NCI-H82 (cell line): ENCODE measurements at regions not wholly inside any gene's neighbourhood (a gene's known extent, or its start where the extent isn't known, plus 50 kb on each side); places are given as distances from the start of the nearest gene placed in this dataset.

Experiments used
- DNase-seq: peaks from one replicate; lab custom pipeline; 2025; lab: John Stamatoyannopoulos, UW

DNA sequence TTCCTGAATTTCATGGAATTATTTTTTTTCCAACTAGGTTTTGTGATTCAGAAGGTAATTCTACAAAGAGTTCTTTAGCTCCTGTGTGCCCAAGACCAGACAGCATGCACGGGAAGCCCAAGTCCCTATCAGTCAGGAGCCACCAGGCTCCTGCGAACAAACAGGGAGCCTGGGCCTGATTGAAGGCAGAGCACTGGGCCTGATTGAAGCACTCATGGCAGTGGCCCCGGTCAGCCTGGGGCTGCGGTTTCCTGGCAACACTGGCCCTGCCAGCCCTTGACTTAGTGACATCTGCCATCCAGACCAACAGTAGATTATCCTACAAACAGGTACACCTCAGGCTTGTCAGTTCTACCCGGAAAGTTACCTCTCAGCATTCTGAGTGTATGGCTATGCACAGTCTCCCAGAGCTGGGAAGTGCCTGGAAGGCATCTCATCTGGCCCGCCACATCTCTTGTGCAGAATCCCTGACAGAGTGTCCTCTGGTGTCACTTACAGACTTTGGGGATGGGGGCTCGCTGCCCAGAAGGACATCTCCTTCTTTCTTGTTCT lies 133.8 kb downstream of the VEGFA start:
- no peak for DNase-seq

DNA sequence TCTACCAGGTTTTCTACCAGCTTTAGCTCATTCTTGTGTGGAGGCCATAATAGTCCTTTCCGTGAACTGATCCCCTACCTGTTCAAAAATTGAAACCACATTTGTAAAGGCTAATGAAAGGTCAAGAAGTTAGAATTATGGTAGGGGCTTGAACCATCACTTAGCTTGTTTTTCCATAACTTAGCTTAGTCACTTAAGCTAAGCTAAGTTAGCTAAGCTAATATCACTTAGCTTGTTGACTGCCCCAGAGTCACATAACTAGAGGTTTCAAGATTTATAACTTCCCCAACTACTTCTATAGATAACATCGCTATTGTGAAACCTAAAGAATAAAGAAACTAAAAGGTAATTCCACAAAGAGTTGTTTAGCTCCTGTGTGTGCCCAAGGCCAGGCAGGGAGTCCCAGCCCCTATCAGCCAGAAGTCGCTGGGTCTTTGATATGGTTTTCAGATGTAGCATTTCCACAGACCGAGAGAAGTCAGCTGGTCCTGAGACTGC lies 131.8 kb downstream of the VEGFA start:
- DNase-seq, result no peak

DNA sequence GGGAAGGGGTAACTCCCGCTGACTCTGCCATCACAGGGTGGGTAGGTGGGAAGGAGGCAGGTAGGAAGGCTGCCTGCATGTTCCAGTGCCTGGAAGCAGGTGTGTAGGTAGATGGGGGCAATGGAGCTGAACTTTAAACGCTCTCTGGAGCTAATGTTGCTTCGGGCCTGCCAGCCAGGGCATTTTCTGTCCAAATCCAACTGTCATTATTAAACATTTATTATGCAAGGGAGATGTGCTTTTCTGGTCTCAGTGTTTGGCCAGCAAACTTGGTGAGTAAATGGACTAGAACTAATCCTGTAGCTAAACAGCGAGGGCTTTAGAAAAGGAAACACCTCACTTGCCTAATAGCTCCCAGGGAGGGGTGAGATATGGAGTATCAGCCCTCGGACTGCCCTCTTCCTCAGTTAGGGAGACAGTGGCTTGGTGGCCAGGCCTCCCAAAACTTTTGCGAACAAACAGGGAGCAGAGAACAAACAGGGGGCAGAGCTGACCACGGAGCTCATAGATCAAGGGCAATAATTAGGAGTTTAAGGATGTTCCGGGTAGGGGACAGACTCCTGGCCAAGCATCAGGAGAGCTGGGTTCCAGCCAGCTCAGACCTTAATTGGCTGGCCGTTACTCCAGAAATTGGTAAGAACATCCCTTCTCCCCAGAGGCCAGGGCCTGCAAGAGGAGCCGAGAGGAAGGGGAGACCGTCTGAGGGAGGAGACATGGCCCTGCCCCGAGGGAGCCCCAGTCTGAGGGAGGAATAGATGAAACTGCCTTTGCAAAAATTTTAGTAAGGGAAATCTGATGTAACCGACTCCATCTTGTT lies 131.1 kb downstream of the VEGFA start:
- DNase-seq, result peak; percentile 59

DNA sequence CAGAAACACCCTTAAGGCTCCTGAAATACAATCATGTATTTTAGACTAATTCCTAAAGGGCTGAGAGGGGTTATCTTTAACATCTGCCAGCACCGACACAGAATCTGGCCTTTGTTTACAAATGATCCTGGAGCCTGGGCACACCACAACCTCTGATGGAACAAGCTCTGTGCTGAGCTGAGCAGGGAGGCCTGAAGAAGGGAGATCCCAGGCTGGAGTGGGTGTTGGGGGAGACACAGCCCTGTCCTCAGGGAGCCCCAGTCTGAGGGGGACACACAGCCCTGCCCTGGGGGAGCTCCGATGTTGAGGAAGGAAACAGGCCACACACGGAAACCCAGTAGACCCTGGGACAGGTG lies 130.5 kb downstream of the VEGFA start:
- peak; percentile 58 for DNase-seq

DNA sequence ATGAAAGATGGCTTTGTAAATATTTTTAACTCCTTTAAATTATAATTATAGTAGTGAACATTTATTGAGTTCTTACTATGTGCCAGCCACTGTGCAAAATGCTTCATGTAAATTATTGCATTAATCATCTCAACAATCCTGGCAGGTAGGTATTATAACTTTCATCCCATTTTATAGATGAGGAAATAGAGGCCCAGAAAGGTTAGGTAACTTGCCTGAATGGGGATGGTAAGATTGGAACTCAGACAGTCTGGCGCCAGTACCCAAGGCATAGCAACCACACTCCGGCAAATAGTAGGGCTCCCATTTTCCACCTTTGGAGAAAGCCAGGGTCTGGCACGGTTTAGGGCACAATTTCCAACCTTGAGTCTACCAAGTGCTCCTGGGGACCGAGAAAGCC lies 129.8 kb downstream of the VEGFA start:
- no peak for DNase-seq

DNA sequence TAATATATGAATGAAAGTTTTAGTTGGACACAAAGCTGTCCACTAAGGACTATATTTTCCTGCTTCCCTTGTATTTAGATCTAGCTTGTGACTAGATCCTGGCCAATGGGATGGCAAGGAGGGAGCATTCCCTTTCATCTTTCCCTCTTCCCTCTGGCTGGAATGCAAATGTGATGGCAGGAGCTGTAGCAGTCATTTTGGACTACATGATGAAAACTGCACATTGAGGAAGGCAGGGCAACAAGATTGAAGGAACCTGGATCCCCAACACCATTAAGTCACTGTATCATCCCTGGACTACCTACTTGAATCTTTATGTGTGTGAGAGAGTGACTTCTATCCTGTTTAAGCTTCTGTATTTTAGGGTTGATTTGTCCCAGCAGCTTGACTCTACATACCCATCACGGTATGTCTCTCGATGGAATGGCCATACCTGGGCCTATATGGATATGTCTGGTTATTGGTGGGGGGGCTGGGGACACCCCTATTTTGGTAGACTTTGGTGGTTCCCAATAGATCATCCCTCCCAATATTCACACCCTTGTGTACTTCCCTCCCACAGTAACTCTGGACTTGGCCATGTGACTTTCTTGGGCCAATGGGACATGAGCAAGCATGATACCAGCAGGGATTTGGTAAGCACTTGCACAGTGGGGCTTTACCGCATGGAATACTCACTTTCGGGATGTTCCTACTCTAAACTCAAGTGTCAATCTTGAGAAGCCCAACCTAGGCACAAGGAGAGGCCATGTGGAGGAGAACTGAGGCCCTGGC lies 128.5 kb downstream of the VEGFA start:
- no peak for DNase-seq

DNA sequence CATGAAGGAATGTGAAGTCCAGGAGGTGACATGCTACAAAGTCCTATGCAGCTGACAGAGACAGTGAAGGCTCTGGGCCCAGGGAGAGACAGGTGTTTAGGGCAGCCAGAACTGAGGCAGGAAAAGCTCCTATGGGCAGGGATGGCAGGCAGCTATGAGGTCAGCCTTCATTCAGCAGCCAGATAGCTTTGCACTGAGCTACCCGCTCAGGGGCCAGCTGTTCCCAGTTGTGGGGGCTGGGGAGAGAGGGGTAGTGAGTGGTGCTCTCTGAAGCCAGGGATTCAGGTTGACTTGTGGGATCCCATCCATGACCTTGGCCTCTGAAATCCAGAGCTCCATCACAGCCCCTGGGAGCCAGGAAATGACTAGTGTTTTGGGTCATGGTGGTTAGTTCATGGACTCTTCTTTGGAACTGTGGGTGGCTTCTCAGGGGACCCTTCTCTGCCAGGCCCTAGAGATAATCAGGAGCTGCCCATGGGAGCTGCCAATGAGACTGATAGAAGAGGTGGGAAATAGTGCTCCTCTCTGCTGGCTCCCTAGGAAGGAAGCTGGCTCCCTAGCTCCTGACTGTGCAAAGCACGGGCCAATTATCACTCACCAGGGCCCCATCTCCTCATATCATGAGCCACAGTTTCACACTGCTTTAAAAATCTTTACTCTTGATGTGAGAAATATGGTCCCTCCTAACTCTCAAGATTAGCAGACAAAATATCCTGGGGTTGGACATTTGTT lies 127.7 kb downstream of the VEGFA start:
- no peak for DNase-seq

DNA sequence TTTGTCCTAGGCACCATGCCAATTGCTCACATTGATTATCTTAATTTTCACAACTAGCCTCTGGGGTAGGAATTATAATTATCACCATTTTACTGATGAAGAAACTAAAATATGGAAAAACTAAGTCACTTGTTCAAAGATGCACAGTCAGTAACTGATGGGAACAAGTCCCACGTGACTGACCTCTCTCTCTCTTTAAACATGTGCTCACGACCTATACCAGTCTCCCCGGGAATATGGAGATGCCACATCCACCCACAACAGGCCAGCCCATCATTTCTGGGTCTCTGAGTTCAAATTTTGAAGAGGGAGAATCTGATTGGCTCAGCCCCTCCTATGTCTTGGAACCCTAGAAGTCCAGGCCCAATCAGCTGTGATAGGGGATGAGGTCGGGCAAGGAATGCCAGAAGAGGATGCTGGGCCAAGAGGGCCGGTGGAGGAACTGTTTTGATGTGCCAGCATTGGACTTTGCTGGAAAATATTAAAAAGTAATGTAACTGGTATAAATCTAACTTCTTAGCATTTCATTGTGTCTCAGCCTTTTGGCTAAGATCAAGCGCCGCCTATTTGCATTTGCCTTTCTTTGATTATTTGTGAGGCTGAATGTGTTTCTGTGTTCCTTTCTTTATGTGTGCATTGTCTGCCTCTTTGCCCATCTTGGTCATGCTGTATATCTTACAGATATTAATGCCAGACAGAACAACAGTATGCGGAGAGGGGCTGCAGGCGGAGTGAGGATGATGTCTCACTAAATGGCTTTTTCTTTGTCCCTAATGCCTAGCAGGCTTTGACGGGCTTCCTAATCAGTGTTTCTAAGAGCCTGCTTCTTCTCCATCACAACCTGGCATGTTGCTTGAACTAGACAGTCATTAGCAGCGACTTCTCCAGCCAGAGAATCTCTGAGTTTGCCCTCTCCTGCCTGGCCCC lies 126.6 kb downstream of the VEGFA start:
- DNase-seq, result no peak

DNA sequence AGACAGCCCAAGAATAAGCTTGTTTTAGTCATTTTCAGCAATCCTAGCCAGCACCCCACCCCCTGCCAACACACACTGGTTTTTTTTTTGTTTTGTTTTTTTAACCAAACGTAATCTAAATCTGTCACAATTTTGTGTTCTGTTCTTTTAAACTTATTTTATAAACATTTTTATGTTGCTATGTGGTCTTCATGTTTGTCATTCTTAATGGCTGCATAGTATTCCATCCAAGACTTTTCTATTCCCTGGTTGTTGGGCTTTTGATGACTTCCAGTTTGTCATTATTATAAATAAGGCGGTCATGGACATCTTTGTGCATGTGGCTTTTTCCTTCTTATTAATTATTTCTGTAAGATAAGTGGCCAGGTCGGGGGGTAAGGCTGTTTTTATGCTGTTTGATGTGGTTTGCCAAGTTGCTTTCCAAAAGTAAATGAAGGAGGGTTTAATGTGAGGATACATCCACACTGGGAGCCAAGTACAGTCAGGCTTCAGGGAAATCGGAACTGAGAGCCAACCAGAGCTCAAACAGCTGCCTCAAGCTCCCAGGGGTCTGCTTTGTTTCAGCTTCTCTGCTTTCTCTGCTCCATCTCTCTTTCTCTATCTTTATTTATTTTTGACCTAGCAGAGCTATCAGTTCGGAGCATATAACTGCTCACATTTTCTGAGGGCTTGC lies 125.8 kb downstream of the VEGFA start:
- no peak for DNase-seq

DNA sequence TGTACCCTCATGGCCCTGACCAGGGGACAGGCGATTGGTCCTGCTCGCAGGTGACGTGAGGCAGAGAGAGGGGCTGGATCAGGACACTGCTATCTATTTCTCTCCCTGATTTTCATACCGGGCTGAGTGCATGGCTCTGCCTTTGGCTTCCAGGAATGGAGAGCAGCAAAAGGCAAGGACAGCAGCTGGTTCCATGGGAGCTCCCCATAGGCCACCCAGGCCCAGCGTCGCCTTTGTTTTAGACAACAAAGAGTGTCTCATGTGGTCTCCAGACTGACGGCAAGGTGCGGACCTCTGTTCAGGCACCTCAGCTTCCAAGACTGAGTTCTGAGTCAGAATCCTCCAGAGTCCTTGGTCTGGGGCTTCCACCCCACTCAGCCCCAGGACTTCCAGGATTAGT lies 123.1 kb downstream of the VEGFA start:
- DNase-seq, result no peak

DNA sequence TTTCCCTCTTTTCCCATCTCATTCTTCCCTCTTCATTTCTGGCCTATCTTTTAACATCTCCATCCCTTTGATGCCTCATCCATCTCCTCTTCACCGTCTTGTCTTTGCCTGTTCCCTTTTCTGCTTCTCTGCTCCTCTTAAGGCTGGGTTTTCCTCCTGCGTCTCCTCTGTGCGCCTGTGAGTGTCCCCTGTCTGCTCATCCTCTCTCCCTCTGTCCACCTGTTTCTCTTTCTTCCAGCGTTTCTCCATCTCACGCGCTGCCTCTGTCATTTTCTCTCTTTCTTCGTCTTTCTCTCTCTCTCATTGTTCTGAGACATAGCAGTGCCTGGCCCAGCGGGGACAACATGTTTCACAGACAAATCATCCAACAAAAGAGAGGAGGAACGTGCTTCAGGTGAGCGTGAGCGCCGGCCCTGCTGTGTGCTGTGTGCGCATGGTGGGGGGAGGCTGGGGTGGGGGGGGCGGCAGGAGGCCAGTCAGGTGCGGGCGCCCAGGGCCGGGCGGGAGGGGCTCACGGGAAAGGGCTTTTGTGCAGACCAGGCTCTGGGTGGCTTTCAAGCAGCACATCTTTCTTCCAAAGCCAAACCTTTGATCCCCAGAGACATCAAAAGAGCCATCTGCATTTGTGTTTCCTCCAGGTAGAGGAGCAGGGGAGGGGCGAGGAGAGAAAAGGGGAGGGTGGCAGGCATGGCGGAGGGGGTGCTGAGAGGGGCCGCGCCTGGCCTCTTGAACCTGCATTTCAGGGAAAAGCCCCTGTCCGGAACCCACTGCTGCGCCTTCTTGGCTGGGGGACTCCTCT lies 121.3 kb downstream of the VEGFA start:
- peak; percentile 33 for DNase-seq

DNA sequence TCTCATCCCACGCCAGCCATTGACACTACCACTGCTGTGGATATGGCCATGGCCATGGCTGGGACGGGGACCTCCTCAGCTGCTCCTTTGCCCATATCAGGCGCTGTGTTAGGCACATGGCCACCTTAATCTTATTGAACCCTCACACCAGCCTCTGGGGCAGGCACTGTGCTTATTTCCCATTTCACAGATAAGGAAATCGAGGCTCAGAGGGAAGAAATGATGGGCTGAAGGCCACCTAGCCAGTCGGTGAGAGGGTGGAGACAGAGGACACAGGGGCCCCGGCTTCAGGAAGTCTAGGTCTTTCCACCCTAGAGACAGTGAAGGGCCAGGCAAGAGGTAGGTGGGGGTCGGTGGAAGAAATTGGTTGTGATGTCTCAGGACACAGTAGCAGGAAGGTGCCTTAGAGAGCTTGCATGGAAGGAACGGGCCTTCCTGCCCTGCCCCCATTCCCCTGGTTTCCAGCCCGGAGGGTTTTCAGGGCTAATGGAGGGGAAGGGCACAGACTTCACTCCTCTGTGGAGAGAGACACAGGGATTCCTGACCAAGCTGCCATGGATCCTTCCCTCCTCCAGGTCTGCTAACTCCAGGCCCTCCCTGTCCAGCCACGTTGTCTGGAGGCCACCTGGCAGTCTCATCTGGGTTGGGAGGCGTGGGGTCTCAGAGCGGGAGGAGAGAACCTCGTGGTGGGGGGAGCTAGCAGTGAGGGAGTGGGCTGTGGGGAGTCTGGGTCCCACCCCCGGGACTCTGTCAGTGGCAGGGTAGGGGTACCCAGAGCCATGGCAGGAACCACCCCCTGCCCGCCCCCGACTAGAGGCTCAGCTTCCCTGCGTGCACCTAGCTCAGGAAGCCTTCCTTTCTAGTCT lies 120.4 kb downstream of the VEGFA start:
- peak; percentile 25 for DNase-seq

DNA sequence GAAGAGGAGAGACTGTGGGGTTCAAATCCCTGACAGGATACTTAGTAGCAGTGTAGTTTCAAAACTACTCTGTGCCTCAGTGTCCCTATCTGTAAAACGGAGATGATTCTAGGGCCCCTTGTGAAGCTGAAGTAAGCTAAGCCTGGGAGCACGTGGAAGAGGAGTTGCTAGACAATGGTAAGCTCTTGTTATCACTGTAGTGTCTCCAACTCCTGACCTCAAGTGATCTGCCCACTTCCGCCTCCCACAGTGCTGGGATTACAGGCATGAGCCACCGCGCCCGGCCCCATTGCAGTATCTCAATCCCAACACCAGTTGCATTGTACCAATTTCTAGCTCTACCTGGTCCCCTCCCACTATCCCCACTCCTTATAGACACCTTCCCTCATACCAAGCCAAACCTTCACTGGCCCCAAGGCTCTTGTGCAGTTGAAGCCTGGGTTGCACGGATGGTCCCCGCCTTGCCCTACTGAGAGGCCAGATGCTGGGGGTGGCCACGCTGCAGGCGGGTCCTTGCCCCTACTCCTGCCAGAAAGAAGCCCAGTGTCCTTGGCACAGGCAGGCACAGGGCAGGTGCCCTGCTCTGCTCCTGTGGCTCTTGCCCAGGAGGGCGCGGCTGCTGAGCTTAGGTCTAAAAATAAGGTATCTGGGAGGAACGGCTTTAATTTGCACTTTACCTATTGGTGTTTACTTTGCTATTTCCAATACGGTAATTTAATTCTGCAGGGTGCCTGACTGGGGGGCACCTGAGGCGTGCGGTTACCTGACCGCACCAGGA lies 118.1 kb downstream of the VEGFA start:
- DNase-seq, result peak; percentile 15

DNA sequence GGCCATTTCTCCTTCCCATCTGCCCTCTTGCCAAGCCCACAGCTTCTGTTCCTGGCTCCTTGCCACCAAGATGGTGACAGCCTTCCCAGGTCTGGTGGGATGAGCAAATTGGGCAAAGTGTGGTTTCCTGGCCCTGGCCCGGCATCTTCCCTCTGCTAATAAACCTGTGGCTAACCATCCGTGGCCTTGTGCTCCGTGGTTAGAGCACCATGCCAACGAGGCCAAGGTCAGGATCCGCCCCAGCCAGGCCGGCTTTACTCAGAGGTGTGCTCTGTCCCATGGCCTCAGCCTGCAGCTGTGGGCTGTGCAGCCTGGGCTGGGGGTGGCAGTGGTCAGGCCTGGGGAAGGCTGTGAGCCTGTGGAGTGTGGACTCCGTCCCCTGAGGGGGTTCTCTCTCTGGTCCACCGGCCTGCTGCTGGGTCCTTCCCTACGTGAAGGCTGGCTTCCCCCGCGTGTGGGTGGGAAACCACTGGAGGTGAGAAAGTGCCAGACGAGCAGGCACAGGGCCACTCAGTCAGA lies 117.4 kb downstream of the VEGFA start:
- no peak for DNase-seq

DNA sequence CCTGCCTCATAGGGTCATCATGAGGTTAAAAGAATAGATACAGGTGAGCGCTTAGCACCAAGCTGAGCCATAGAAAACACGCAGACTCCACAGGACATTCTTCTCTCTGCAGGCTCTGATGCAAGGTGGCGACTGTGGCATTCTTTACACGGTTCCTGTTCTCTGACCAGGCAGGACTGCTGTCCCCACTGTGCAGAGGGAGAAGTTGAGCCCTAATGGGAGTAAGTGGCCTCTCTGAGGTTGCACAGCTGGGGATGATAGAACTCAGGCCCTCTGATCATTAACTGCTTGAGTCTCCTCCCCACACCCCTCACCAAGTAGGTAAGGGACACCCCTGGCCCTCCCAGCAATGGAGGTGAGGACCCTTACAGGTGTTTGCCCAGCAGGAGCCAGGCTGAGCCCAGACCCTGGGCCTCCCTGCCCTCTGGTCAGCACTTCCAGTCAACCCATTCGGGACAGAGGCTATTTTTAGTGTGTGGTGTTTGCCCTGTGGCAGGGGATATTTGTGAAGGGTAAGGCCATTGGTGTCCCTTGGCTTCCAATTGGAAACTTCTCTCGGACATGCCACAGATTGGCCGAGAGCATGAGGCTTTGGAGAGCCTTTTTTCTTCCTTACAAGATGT lies 116.8 kb downstream of the VEGFA start:
- DNase-seq, result no peak

DNA sequence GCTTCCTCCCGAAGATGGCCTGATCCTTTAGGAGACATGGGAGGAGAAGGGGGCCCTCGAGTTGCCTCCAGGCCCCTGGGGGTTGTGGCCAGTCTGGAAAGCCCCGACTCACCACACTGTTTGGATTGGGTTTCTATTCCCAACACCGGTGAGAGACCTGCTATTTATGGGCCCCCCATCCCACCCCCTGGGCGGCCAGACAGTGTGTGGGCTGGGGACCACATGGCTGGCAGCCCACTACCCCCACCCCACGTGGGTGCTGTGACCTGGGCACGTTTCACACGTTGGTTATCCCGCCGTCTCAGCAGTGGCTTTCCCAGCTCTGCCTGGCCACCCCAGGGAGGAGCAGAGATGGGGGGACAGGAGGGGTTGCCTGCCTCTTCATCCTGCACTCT lies 116.1 kb downstream of the VEGFA start:
- no peak for DNase-seq

DNA sequence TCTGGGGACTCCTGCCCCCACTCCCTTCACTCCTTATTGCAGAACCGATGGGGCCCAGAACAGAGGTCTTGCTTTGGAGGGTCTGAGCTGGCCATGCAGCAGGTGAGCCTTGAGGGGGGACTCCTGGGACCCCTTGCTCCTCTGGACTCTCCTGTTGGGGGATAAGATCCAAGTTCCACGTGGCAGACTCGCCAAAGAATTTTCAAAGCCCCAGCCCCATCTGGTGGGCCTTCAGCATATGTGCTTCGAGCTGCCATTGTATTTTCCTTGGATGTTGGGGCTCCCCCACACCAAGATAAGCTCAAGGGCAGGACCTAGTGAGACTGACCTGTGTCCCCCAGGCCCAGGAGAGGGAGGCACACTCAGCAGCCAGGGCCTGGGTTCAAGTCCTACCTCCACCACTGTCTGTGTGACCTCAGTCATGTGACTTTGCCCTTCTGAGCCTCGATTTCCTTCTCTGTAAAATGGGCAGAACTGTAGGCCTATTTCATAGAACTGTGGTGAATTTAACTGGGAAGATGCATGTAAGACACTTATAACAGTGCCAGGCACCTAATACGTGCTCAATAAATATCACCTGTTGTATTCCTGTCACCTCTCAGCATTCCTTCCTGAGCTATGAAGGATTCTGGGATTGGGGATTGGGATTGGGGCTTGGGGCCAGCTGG lies 115.5 kb downstream of the VEGFA start:
- DNase-seq, result peak; percentile 48
